ENCODE measurements at regions not wholly inside any gene's neighbourhood (a gene's known extent, or its start where the extent isn't known, plus 50 kb on each side); places are given as distances from the start of the nearest gene placed in this dataset.

GRCh38 chr21:15255261-15255660, 190.5 kb upstream of the NRIP1 start:
- TF ChIP-seq CTCF (conservative IDR thresholded peaks at IDR 0.05; ENCODE audit: low read length), result no peak
- TF ChIP-seq EZH2phosphoT487 (IDR thresholded peaks at IDR 0.05; ENCODE audit: borderline replicate concordance, low read depth, low read length), result no peak

Data from OCI-LY7 (cell line).